ENCODE measurements at regions not wholly inside any gene's neighbourhood (a gene's known extent, or its start where the extent isn't known, plus 50 kb on each side); places are given as distances from the start of the nearest gene placed in this dataset.
A peak's percentile ranks its signal among the peaks of the same experiment; 100 is the strongest.
"Not testable (repeated sequence)": the region's sequence is repeated elsewhere in the genome, so short reads cannot be mapped to it uniquely, and the experiment has no call there.

- H3K4me1 ChIP-seq: no peaks in the 10 kb centered on the region
- 80 to 86% methylated on average over 12 to 18 of the region's 18 CpGs for WGBS, 2 donors
- intact Hi-C loops (cut with DNase I; ENCODE audit: low total_unique reads): no loop called here
- no peak for TF ChIP-seq POLR2A (IDR thresholded peaks at IDR 0.05)
- no peak overlapping the region for H3K4me3 ChIP-seq
- no peaks in the 10 kb centered on the region for H3K9me3 ChIP-seq
- no peak overlapping the region for H3K27ac ChIP-seq
- no peak for DNase-seq
- H3K27me3 ChIP-seq: no peaks in the 10 kb centered on the region
- no peaks in the 10 kb centered on the region for H3K36me3 ChIP-seq (ENCODE audit: low read depth, missing control alignments)
Observed at GRCh38 chr12:37666069-37666781, 650.3 kb upstream of the ALG10B start.

DNA sequence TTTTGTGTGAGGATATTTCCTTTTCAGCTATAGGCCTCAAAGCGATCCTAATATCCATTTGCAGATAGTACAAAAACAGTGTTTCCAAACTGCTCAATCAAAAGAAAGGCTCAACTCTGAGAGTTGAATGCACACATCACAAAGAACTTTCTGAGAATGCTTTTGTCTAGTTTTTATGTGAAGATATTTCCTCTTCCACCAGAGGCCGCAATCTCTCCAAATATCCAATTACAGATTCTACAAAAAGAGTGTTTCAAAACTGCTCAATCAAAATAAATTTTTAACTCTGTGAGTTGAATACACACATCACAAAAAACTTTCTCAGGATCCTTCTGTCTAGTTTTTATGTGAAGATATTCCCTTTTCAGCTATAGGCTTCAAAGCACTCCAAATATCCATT, 648.0 kb upstream of the ALG10B start:
- intact Hi-C loops (cut with DNase I; ENCODE audit: low total_unique reads); H3K9me3 ChIP-seq; H3K27ac ChIP-seq; H3K4me1 ChIP-seq; H3K27me3 ChIP-seq; DNase-seq; H3K4me3 ChIP-seq; H3K36me3 ChIP-seq (ENCODE audit: low read depth, missing control alignments): not testable (repeated sequence)
- 81 to 84% methylated on average over 2 of the region's 2 CpGs for WGBS, 2 donors

- Histone ChIP-seq H3K4me3 (no peak overlapping the region), H3K9me3 (no peaks in the 10 kb centered on the region), H3K27ac (no peak overlapping the region), H3K36me3 (ENCODE audit: low read depth, missing control alignments) (no peaks in the 10 kb centered on the region), H3K4me1 (no peaks in the 10 kb centered on the region), H3K27me3 (no peaks in the 10 kb centered on the region)
- WGBS, 2 donors: 57 to 61% methylated on average over 6 of the region's 6 CpGs
- DNase-seq: no peak
- intact Hi-C loops (cut with DNase I; ENCODE audit: low total_unique reads): no loop called here
- TF ChIP-seq POLR2A (IDR thresholded peaks at IDR 0.05) (no peak), CTCF (IDR thresholded peaks at IDR 0.05) (peak in 1 of 3 experiments; percentile 38)
Observed at GRCh38 chr12:37672655-37673260, 643.8 kb upstream of the ALG10B start.

DNA sequence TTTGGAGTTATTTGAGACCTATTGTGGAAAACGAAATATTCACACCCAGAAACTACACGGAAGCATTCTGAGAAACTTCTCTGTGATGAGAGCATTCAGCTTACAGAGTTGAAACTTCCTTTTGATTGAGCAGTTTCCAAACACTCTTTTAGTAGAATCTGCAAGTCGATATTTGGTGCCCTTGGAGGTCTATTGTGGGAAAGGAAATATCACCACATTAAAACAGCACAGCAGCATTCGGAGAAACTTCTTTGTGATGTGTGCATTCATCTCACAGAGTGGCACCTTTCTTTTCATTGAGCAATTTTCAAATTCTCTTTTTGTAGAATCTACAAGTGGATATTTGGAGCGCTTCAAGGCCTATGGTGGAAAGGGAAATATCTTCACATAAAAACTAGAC, 595.7 kb upstream of the ALG10B start:
- 69 to 72% methylated on average over 5 of the region's 5 CpGs for WGBS, 2 donors
- no peaks in the 10 kb centered on the region for H3K36me3 ChIP-seq (ENCODE audit: low read depth, missing control alignments)
- intact Hi-C loops (cut with DNase I; ENCODE audit: low total_unique reads): no loop called here

GRCh38 chr12:37733856-37734255, 582.7 kb upstream of the ALG10B start:
- H3K9me3 ChIP-seq: no peaks in the 10 kb centered on the region
- no peak overlapping the region for H3K4me3 ChIP-seq
- DNase-seq: no peak
- no peaks in the 10 kb centered on the region for H3K27me3 ChIP-seq
- no peaks in the 10 kb centered on the region for H3K4me1 ChIP-seq
- 24 to 31% methylated on average over 2 of the region's 2 CpGs for whole genome bisulfite sequencing, 2 donors
- no peak overlapping the region for H3K27ac ChIP-seq
- H3K36me3 ChIP-seq (ENCODE audit: low read depth, missing control alignments): no peaks in the 10 kb centered on the region
- intact Hi-C loops (cut with DNase I; ENCODE audit: low total_unique reads): no loop called here
- no peak for TF ChIP-seq POLR2A (IDR thresholded peaks at IDR 0.05)
- TF ChIP-seq CTCF (IDR thresholded peaks at IDR 0.05): no peak

More for the DNA sequence above, 595.7 kb upstream of the ALG10B start:
- Histone ChIP-seq H3K27me3 (no peaks in the 10 kb centered on the region), H3K4me1 (no peaks in the 10 kb centered on the region), H3K4me3 (no peak overlapping the region), H3K9me3 (no peaks in the 10 kb centered on the region), H3K27ac (no peak overlapping the region)
- no peak for TF ChIP-seq CTCF (IDR thresholded peaks at IDR 0.05)
- no peak for TF ChIP-seq POLR2A (IDR thresholded peaks at IDR 0.05)
- no peak for DNase-seq
